Neural cell (in vitro differentiated cells): ENCODE measurements at regions not wholly inside any gene's neighbourhood (a gene's known extent, or its start where the extent isn't known, plus 50 kb on each side); places are given as distances from the start of the nearest gene placed in this dataset.

Source experiments
- H2AFZ ChIP-seq: fragments of 200-600, 300-800 bp; sonication (generic), shearing (Covaris generic); 2 replicates; pipeline ENCODE4 v1.6.0; 2014; ENCODE audit warnings: low read depth, mild to moderate bottlenecking, antibody characterized with exemption, low read length, moderate library complexity
- H3F3A ChIP-seq: fragments of 200-600 bp; shearing (Covaris generic); 2 replicates; pipeline ENCODE4 v1.6.1; 2016; ENCODE audit warnings: mild to moderate bottlenecking, moderate library complexity, mixed read lengths, antibody characterized with exemption, low read length; ENCODE audit not compliant: insufficient read depth, poor library complexity, severe bottlenecking
- H3K27ac ChIP-seq: fragments of 200-600, 300-800 bp; sonication (generic), shearing (Covaris generic); 2 replicates; pipeline ENCODE4 v1.5.1; 2014; ENCODE audit warnings: mild to moderate bottlenecking, low read length, moderate library complexity
- H3K27me3 ChIP-seq: fragments of 300-800, 200-600 bp; sonication (generic), shearing (Covaris generic); 2 replicates; pipeline ENCODE4 v1.6.0; 2014; ENCODE audit warnings: mild to moderate bottlenecking, low read depth, low read length, moderate library complexity; ENCODE audit not compliant: insufficient read depth
- H3K36me3 ChIP-seq: fragments of 300-800, 200-600 bp; sonication (generic), shearing (Covaris generic); 2 replicates; pipeline ENCODE4 v1.5.1; 2014; ENCODE audit warnings: mild to moderate bottlenecking, antibody characterized with exemption, low read length, moderate library complexity; ENCODE audit not compliant: insufficient read depth
- H3K4me2 ChIP-seq: fragments of 300-800, 200-600 bp; sonication (generic), shearing (Covaris generic); 2 replicates; pipeline ENCODE4 v1.6.0; 2014; ENCODE audit warnings: mild to moderate bottlenecking, low read length
- H3K4me3 ChIP-seq: fragments of 300-800, 200-600 bp; sonication (generic), shearing (Covaris generic); 2 replicates; pipeline ENCODE4 v1.5.1; 2014; ENCODE audit warnings: mild to moderate bottlenecking, low read length, moderate library complexity
- H3K79me2 ChIP-seq: fragments of 200-600 bp; shearing (Covaris generic); replicated peaks from 2 replicates; pipeline ENCODE4 v1.6.0; 2014; ENCODE audit warnings: mild to moderate bottlenecking, low read length, moderate library complexity; ENCODE audit not compliant: insufficient read depth
- H3K9ac ChIP-seq: fragments of 300-800, 200-600 bp; sonication (generic), shearing (Covaris generic); 2 replicates; pipeline ENCODE4 v1.6.1; 2016; ENCODE audit warnings: mild to moderate bottlenecking, low read length, mixed read lengths
- H3K9me2 ChIP-seq: fragments of 200-600 bp; shearing (Covaris generic); 2 replicates; pipeline ENCODE4 v1.6.1; 2016; ENCODE audit warnings: mild to moderate bottlenecking, low read length, mixed read lengths; ENCODE audit not compliant: insufficient read depth
- H3K9me3 ChIP-seq: fragments of 200-600, 300-800 bp; sonication (generic), shearing (Covaris generic); 2 replicates; pipeline ENCODE4 v1.6.1; 2016; ENCODE audit warnings: mild to moderate bottlenecking, mixed run types, low read length, moderate library complexity, mixed read lengths
- H4K20me1 ChIP-seq: fragments of 200-600 bp; shearing (Covaris generic); 2 replicates; pipeline ENCODE4 v1.6.1; 2016; ENCODE audit warnings: mild to moderate bottlenecking, mixed run types; ENCODE audit not compliant: insufficient read depth
- CTCF ChIP-seq: fragments of 450-650 bp; IDR thresholded peaks from 2 replicates; pipeline ENCODE4 v1.5.1; 2014; ENCODE audit warnings: antibody characterized with exemption, mild to moderate bottlenecking, moderate library complexity; ENCODE audit not compliant: poor library complexity, severe bottlenecking
- EP300 ChIP-seq: fragments of 450-650 bp; conservative IDR thresholded peaks from 2 replicates; pipeline ENCODE4 v1.6.1; 2014; ENCODE audit warnings: antibody characterized with exemption, mild to moderate bottlenecking, moderate library complexity; ENCODE audit not compliant: poor library complexity, severe bottlenecking
- EZH2 ChIP-seq: fragments of 200-600, 300-800 bp; shearing (Covaris generic), sonication (generic); IDR thresholded peaks from 2 replicates; pipeline ENCODE4 v1.6.1; 2014; ENCODE audit warnings: antibody characterized with exemption, low read length, borderline replicate concordance, mild to moderate bottlenecking; ENCODE audit not compliant: insufficient read depth, poor library complexity, severe bottlenecking
- MXI1 ChIP-seq: fragments of 450-650 bp; conservative IDR thresholded peaks from 2 replicates; pipeline ENCODE4 v1.6.1; 2014; ENCODE audit warnings: antibody characterized with exemption, mild to moderate bottlenecking; ENCODE audit not compliant: poor library complexity, severe bottlenecking
- POLR2AphosphoS5 ChIP-seq: IDR thresholded peaks from 2 replicates; pipeline ENCODE4 v1.6.1; 2012
- RAD21 ChIP-seq: fragments of 450-650 bp; conservative IDR thresholded peaks from 2 replicates; pipeline ENCODE4 v1.6.1; 2014; ENCODE audit warnings: antibody characterized with exemption, mild to moderate bottlenecking, moderate library complexity
- REST ChIP-seq: IDR thresholded peaks from 2 replicates; pipeline ENCODE4 v1.6.1; 2012; ENCODE audit warnings: borderline replicate concordance
- SMC3 ChIP-seq: fragments of 450-650 bp; conservative IDR thresholded peaks from 2 replicates; pipeline ENCODE4 v1.6.1; 2014; ENCODE audit warnings: antibody characterized with exemption, mild to moderate bottlenecking, moderate library complexity; ENCODE audit not compliant: poor library complexity
- TAF1 ChIP-seq: IDR thresholded peaks from 2 replicates; pipeline ENCODE4 v1.6.1; 2012; ENCODE audit warnings: low read depth

- H3K79me2 ChIP-seq: no peaks in the 10 kb centered on the region
- no peak overlapping the region for H3K9ac ChIP-seq
- H4K20me1 ChIP-seq: no peaks in the 10 kb centered on the region
- no peak overlapping the region for H2AFZ ChIP-seq
- no peaks in the 10 kb centered on the region for H3F3A ChIP-seq
- H3K9me2 ChIP-seq: no peaks in the 10 kb centered on the region
- H3K27me3 ChIP-seq: no peaks in the 10 kb centered on the region
- no peak overlapping the region for H3K4me3 ChIP-seq
- H3K4me2 ChIP-seq: no peak overlapping the region
- no peaks in the 10 kb centered on the region for H3K36me3 ChIP-seq
- no peaks in the 10 kb centered on the region for H3K9me3 ChIP-seq
- no peak for TF ChIP-seq REST
- no peak for TF ChIP-seq RAD21
- TF ChIP-seq EZH2: no peak
- no peak for TF ChIP-seq MXI1
- TF ChIP-seq EP300: no peak
- TF ChIP-seq CTCF: no peak
- TF ChIP-seq SMC3: no peak
- no peak for TF ChIP-seq POLR2AphosphoS5
- H3K27ac ChIP-seq: no peak overlapping the region
These were observed 236.9 kb downstream of the TACR3 start for GRCh38 chr4:103482893-103483292.

- Histone ChIP-seq H3K9me3 (no peaks in the 10 kb centered on the region), H3K36me3 (no peaks in the 10 kb centered on the region), H3K27me3 (no peaks in the 10 kb centered on the region), H2AFZ (no peak overlapping the region), H3F3A (no peaks in the 10 kb centered on the region), H3K9me2 (no peaks in the 10 kb centered on the region), H3K4me2 (no peak overlapping the region), H3K9ac (no peak overlapping the region), H3K4me3 (no peak overlapping the region), H3K79me2 (no peaks in the 10 kb centered on the region), H4K20me1 (no peaks in the 10 kb centered on the region), H3K27ac (no peak overlapping the region)
- TF ChIP-seq RAD21: no peak
- no peak for TF ChIP-seq CTCF
- no peak for TF ChIP-seq MXI1
- no peak for TF ChIP-seq REST
- TF ChIP-seq EP300: no peak
- TF ChIP-seq POLR2AphosphoS5: no peak
- TF ChIP-seq EZH2: no peak
- TF ChIP-seq SMC3: no peak
- no peak for TF ChIP-seq TAF1
These were observed 237.3 kb downstream of the TACR3 start for GRCh38 chr4:103482471-103482870.
